Astrocyte (in vitro differentiated cells and primary cell): ENCODE measurements at regions not wholly inside any gene's neighbourhood (a gene's known extent, or its start where the extent isn't known, plus 50 kb on each side); places are given as distances from the start of the nearest gene placed in this dataset.
A peak's percentile ranks its signal among the peaks of the same experiment; 100 is the strongest.

Source experiments
- DNase-seq: peaks from one replicate; pipeline ENCODE4 v3.0.0-alpha.2; 2010; ENCODE audit warnings: low read depth
- FAIRE-seq: peaks from 2 replicates; lab custom pipeline; 2011; peaks lifted over from hg19 to GRCh38; lab: Jason Lieb, UNC
- H2AFZ ChIP-seq: 2 replicates; pipeline ENCODE4 v1.6.0; 2012; ENCODE audit warnings: low read depth, low read length, inconsistent platforms
- H3K27ac ChIP-seq: 2 replicates; pipeline ENCODE4 v1.5.1; 2011; ENCODE audit warnings: low read depth, low read length, inconsistent platforms
- H3K27me3 ChIP-seq: 2 replicates; pipeline ENCODE4 v1.6.0; 2011; ENCODE audit warnings: low read length, inconsistent platforms; ENCODE audit not compliant: insufficient read depth
- H3K36me3 ChIP-seq: 2 replicates; pipeline ENCODE4 v1.5.1; 2011; ENCODE audit warnings: low read length, inconsistent platforms; ENCODE audit not compliant: insufficient read depth
- H3K4me1 ChIP-seq: 2 replicates; pipeline ENCODE4 v1.5.1; 2011; ENCODE audit warnings: low read length, inconsistent platforms; ENCODE audit not compliant: insufficient read depth
- H3K4me2 ChIP-seq: 2 replicates; pipeline ENCODE4 v1.6.0; 2012; ENCODE audit warnings: low read length, inconsistent platforms
- H3K4me3 ChIP-seq: 2 replicates; pipeline ENCODE4 v1.5.1; 2011; ENCODE audit warnings: low read depth, mild to moderate bottlenecking, low read length, inconsistent platforms; ENCODE audit not compliant: insufficient read depth
- H3K79me2 ChIP-seq: 2 replicates; pipeline ENCODE4 v1.6.0; 2012; ENCODE audit warnings: mild to moderate bottlenecking, low read length, inconsistent platforms; ENCODE audit not compliant: insufficient read depth
- H3K9ac ChIP-seq: 2 replicates; pipeline ENCODE4 v1.6.0; 2012; ENCODE audit warnings: mild to moderate bottlenecking, low read length, inconsistent platforms
- H3K9me3 ChIP-seq: 2 replicates; pipeline ENCODE4 v1.5.1; 2012; ENCODE audit warnings: low read depth, mild to moderate bottlenecking, low read length, inconsistent platforms; ENCODE audit not compliant: insufficient read depth
- H4K20me1 ChIP-seq: 2 replicates; pipeline ENCODE4 v1.6.0; 2012; ENCODE audit warnings: low read length, inconsistent platforms; ENCODE audit not compliant: insufficient read depth
- H3K27ac Mint-ChIP-seq: one replicate; pipeline ENCODE4 v1.8.0; 2021; ENCODE audit warnings: mild to moderate bottlenecking, mixed read lengths; ENCODE audit not compliant: unreplicated experiment
- H3K27me3 Mint-ChIP-seq: one replicate; pipeline ENCODE4 v1.8.0; 2021; ENCODE audit warnings: low read depth, mixed read lengths; ENCODE audit not compliant: unreplicated experiment
- H3K36me3 Mint-ChIP-seq: one replicate; pipeline ENCODE4 v1.8.0; 2021; ENCODE audit warnings: low read depth, mixed read lengths; ENCODE audit not compliant: unreplicated experiment
- H3K4me1 Mint-ChIP-seq: one replicate; pipeline ENCODE4 v1.8.0; 2021; ENCODE audit warnings: low read depth, mixed read lengths; ENCODE audit not compliant: unreplicated experiment
- H3K4me3 Mint-ChIP-seq: one replicate; pipeline ENCODE4 v1.8.0; 2021; ENCODE audit warnings: mild to moderate bottlenecking, moderate library complexity, mixed read lengths; ENCODE audit not compliant: unreplicated experiment
- H3K9me3 Mint-ChIP-seq: one replicate; pipeline ENCODE4 v1.8.0; 2021; ENCODE audit warnings: mild to moderate bottlenecking, mixed read lengths; ENCODE audit not compliant: unreplicated experiment
- EZH2 ChIP-seq: IDR thresholded peaks from 2 replicates; pipeline ENCODE4 v1.6.1; 2012; ENCODE audit warnings: mild to moderate bottlenecking, low read length, inconsistent platforms; ENCODE audit not compliant: insufficient read depth
- TF ChIP-seq, protein P1 (sequence below): IDR thresholded peaks from 2 replicates; pipeline ENCODE4 v1.5.1; 2011; ENCODE audit warnings: low read depth, mild to moderate bottlenecking, inconsistent platforms, low read length, moderate library complexity; ENCODE audit not compliant: insufficient read depth

DNA sequence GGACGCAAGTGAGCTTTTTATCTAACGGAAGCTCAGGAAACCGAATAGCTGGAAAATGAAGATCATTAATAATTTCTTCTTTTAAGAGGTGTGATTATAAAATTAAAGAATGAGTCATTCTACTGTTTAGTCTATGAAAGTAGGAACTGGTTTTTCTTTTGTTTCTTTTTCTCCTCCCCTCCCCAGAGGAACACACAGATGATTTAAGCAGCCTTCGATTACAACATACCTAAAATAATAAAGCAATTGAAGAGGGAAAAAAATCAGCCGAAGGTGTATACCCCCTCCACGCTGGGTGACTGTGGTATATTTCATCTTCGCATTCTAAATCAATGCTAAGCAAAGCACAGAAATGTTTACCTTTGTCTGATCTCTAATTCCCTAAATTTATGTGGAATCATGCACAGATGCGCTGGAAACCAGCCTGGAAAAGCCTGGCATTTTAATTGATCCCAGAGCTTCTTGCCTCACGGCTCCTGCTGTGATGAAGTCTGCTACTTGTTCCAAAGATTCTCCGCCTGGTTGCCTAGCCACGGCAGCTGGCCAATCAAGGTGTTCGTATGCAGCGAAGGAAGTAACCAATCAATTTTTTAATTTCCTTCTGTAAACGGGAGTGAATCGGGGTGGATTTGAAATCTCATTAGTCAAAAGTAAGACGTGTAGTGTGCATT, 133.9 kb downstream of the FANCF start:
- Histone ChIP-seq H4K20me1 (no peaks in the 10 kb centered on the region), H3K36me3 (no peaks in the 10 kb centered on the region), H2AFZ (peak overlapping the region; percentile 61), H3K4me3 (no peak overlapping the region), H3K9me3 (no peaks in the 10 kb centered on the region), H3K4me1 (no peaks in the 10 kb centered on the region), H3K79me2 (no peaks in the 10 kb centered on the region), H3K9ac (peak overlapping the region; percentile 52), H3K27me3 (no peaks in the 10 kb centered on the region), H3K27ac (no peak overlapping the region), H3K4me2 (peak overlapping the region; percentile 82)
- no peaks in the 10 kb centered on the region for H3K27me3 Mint-ChIP-seq
- H3K9me3 Mint-ChIP-seq, result no peaks in the 10 kb centered on the region
- no peaks in the 10 kb centered on the region for H3K36me3 Mint-ChIP-seq
- H3K27ac Mint-ChIP-seq, result no peak overlapping the region
- no peak for TF ChIP-seq EZH2
- TF ChIP-seq, protein P1, sequence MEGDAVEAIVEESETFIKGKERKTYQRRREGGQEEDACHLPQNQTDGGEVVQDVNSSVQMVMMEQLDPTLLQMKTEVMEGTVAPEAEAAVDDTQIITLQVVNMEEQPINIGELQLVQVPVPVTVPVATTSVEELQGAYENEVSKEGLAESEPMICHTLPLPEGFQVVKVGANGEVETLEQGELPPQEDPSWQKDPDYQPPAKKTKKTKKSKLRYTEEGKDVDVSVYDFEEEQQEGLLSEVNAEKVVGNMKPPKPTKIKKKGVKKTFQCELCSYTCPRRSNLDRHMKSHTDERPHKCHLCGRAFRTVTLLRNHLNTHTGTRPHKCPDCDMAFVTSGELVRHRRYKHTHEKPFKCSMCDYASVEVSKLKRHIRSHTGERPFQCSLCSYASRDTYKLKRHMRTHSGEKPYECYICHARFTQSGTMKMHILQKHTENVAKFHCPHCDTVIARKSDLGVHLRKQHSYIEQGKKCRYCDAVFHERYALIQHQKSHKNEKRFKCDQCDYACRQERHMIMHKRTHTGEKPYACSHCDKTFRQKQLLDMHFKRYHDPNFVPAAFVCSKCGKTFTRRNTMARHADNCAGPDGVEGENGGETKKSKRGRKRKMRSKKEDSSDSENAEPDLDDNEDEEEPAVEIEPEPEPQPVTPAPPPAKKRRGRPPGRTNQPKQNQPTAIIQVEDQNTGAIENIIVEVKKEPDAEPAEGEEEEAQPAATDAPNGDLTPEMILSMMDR, result no peak
- no peaks in the 10 kb centered on the region for H3K4me1 Mint-ChIP-seq
- H3K4me3 Mint-ChIP-seq, result no peak overlapping the region
- FAIRE-seq (no peak), DNase-seq (peak; percentile 77)

DNA sequence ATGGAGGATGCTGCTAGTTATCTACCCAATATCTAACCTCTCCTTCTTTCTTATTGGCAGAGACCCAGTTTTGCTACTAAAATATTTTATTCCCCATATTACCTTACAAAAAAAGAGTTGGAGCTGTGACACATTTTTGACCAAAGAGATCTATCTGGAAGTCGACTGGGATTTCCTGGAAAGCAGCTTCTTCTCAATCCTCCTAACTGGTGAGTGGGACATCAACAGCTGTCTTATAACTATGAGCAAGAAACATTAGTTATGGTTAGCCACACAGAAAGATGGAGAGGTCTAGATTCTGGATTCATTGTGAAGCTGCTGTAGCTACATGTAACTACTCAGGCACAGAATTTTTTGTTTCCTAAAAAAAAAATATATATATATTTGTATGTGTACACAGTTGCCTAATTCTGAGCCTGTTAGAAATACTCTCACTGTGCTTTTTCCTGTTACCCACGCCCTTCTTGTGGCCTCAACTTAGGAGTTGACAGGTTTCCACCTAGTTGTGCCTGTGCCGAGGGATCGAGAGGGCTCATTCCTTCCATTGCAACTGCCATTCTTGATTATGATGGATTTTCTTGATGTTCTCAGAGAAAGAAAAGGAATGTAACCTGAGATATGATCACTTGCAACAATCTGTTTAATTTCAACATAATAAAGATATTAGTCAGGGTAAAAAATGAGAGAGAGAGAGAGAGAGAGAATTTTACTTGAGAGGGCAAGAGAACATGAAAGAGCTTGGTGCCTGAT, 142.0 kb downstream of the SLC17A6 start:
- no peak overlapping the region for H3K4me2 ChIP-seq
- Mint-ChIP-seq H3K27ac (no peak overlapping the region), H3K27me3 (no peaks in the 10 kb centered on the region)

More for the DNA sequence above, 142.0 kb downstream of the SLC17A6 start:
- no peaks in the 10 kb centered on the region for H4K20me1 ChIP-seq
- FAIRE-seq, result no peak
- no peaks in the 10 kb centered on the region for H3K79me2 ChIP-seq
- no peak for TF ChIP-seq EZH2
- TF ChIP-seq, protein P1, result no peak
- H3K9me3 Mint-ChIP-seq, result peaks cover 2% of the 10 kb centered on the region
- no peaks in the 10 kb centered on the region for H3K9me3 ChIP-seq
- H3K4me1 ChIP-seq, result no peaks in the 10 kb centered on the region
- DNase-seq, result peak; percentile 75
- H3K4me3 Mint-ChIP-seq, result no peak overlapping the region
- no peak overlapping the region for H2AFZ ChIP-seq
- H3K27me3 ChIP-seq, result no peaks in the 10 kb centered on the region
- peaks cover 3% of the 10 kb centered on the region for H3K4me1 Mint-ChIP-seq
- no peaks in the 10 kb centered on the region for H3K36me3 ChIP-seq
- no peaks in the 10 kb centered on the region for H3K36me3 Mint-ChIP-seq
- H3K27ac ChIP-seq, result no peak overlapping the region
- H3K9ac ChIP-seq, result no peak overlapping the region
- no peak overlapping the region for H3K4me3 ChIP-seq
